Ovary (tissue), 7 donors: ENCODE measurements at regions not wholly inside any gene's neighbourhood (a gene's known extent, or its start where the extent isn't known, plus 50 kb on each side); places are given as distances from the start of the nearest gene placed in this dataset.

Experiments
- DNase-seq, 5 donors: peaks; one replicate each; pipeline ENCODE4 v3.0.0-alpha.2; 2019 to 2020
- H3K27ac ChIP-seq, 2 donors: fragments of 200-600 bp; one replicate each; pipeline versions ENCODE4 v1.5.1 to v1.8.0; 2019 to 2022
- H3K27me3 ChIP-seq: fragments of 200-600 bp; one replicate; pipeline ENCODE4 v1.8.0; 2022
- H3K36me3 ChIP-seq: fragments of 200-600 bp; sonication (generic); one replicate; pipeline ENCODE4 v1.5.1; 2019
- H3K4me1 ChIP-seq: one replicate; pipeline ENCODE4 v1.8.1; 2013; ENCODE audit warnings: mild to moderate bottlenecking, moderate library complexity; ENCODE audit not compliant: insufficient read depth
- H3K4me3 ChIP-seq: fragments of 200-600 bp; sonication (generic); one replicate; pipeline ENCODE4 v1.5.1; 2017
- H3K9me3 ChIP-seq, 2 donors: fragments of 200-600 bp in 1 of 2; sonication (generic) in 1 of 2; one replicate each; pipeline versions ENCODE4 v1.5.1 to v1.8.1; 2013 to 2019; ENCODE audit warnings: mild to moderate bottlenecking in 1 of 2, moderate library complexity in 1 of 2
- CTCF ChIP-seq, 3 donors: fragments of 450-650 bp in 2 of 3; fragments of 200-600 bp in 1 of 3; IDR thresholded peaks; one replicate each; pipeline versions ENCODE4 v1.5.1 to v1.8.0; 2016 to 2022; ENCODE audit warnings: antibody characterized with exemption in 3 of 3, mild to moderate bottlenecking in 1 of 3
- EP300 ChIP-seq: sonication (generic); formaldehyde crosslinking; IDR thresholded peaks from one replicate; pipeline ENCODE4 v1.6.1; 2017; ENCODE audit warnings: antibody characterized with exemption
- POLR2A ChIP-seq: fragments of 450-650 bp; IDR thresholded peaks from one replicate; pipeline ENCODE4 v1.6.1; 2017; ENCODE audit warnings: antibody characterized with exemption, mild to moderate bottlenecking, moderate library complexity
- WGBS, 3 donors: extraction: QIAGEN DNeasy Blood & Tissue Kit in 1 of 3; methylation state at CpG; one replicate each; pipeline versions ENCODE4 v1.1.5 to v1.1.7; 2013 to 2017; 5-methylcytosine and 5-hydroxymethylcytosine counted together
- intact Hi-C, 4 donors: fragments of 100-400 bp; cut with DNase I; formaldehyde crosslinking; loops; one replicate each; pipeline versions ENCODE4 v1.11.0 to v1.15.1; 2022 to 2023
- donor health status: DM: no; HTN: no; CAD: no; lungs with moderate emphysema.
- donor health status: DM: no; HTN: no; CAD: no.
- donor health status: Bipolar disorder and iron deficiency.
- donor health status: DM: no; HTN: no; CAD: no.
- donor health status: DM: yes; HTN: yes; CAD: no.

GRCh38 chr5:104353371-104353770 lies 790.8 kb upstream of the NUDT12 start:
- Histone ChIP-seq H3K9me3 (no peaks in the 10 kb centered on the region), H3K27me3 (no peaks in the 10 kb centered on the region), H3K4me1 (no peaks in the 10 kb centered on the region), H3K36me3 (no peaks in the 10 kb centered on the region), H3K27ac (no peak overlapping the region), H3K4me3 (no peak overlapping the region)
- intact Hi-C loops, result no loop called here
- 86 to 90% (median 86%) methylated on average over 4 of the region's 4 CpGs for WGBS, 3 donors
- TF ChIP-seq CTCF (IDR thresholded peaks at IDR 0.05) (no peak), EP300 (no peak), POLR2A (no peak)
- no peak for DNase-seq

GRCh38 chr5:104352954-104353353 lies 790.4 kb upstream of the NUDT12 start:
- Histone ChIP-seq H3K4me1 (no peaks in the 10 kb centered on the region), H3K4me3 (no peak overlapping the region), H3K36me3 (no peaks in the 10 kb centered on the region), H3K9me3 (no peaks in the 10 kb centered on the region), H3K27me3 (no peaks in the 10 kb centered on the region), H3K27ac (no peak overlapping the region)
- no peak for DNase-seq
- no peak for TF ChIP-seq CTCF (IDR thresholded peaks at IDR 0.05)
- TF ChIP-seq EP300, result no peak
- TF ChIP-seq POLR2A, result no peak
- intact Hi-C loops, result no loop called here
- 95 to 97% (median 96%) methylated on average over 1 of the region's 1 CpG for WGBS, 3 donors

- no peak for DNase-seq
- Histone ChIP-seq H3K4me3 (no peak overlapping the region), H3K27me3 (no peaks in the 10 kb centered on the region), H3K4me1 (no peaks in the 10 kb centered on the region), H3K36me3 (no peaks in the 10 kb centered on the region), H3K27ac (no peak overlapping the region), H3K9me3 (no peaks in the 10 kb centered on the region)
- WGBS, 3 donors, result 4 to 8% (median 7%) methylated on average over 1 of the region's 1 CpG
- intact Hi-C loops, result no loop called here
- TF ChIP-seq CTCF (IDR thresholded peaks at IDR 0.05) (peak in 1 of 3 donors; percentile 23), POLR2A (no peak)
These were observed 784.6 kb upstream of the NUDT12 start for GRCh38 chr5:104347119-104347708.

GRCh38 chr5:104345222-104346016 lies 782.8 kb upstream of the NUDT12 start:
- no peak for TF ChIP-seq CTCF (IDR thresholded peaks at IDR 0.05)
- no peak for TF ChIP-seq EP300
- no peak for TF ChIP-seq POLR2A
- WGBS, 3 donors, result 81 to 84% (median 82%) methylated on average over 7 of the region's 7 CpGs
- Histone ChIP-seq H3K36me3 (no peaks in the 10 kb centered on the region), H3K27ac (no peak overlapping the region), H3K4me1 (no peaks in the 10 kb centered on the region), H3K9me3 (no peaks in the 10 kb centered on the region), H3K4me3 (no peak overlapping the region), H3K27me3 (no peaks in the 10 kb centered on the region)
- DNase-seq, result no peak
- intact Hi-C loops, result no loop called here
